H1 (cell line): ENCODE measurements at regions not wholly inside any gene's neighbourhood (a gene's known extent, or its start where the extent isn't known, plus 50 kb on each side); places are given as distances from the start of the nearest gene placed in this dataset.

ENCODE experiments used
- KDM1A ChIP-seq: fragments of 200-600, 300-600 bp; sonication (generic); IDR thresholded peaks from 2 replicates; pipeline ENCODE4 v1.7.1; 2016; ENCODE audit warnings: mild to moderate bottlenecking, low read length, borderline replicate concordance
- KDM4A ChIP-seq: IDR thresholded peaks from one replicate; pipeline ENCODE4 v1.7.1; 2012; ENCODE audit warnings: low read depth, mild to moderate bottlenecking, moderate library complexity, low read length, inconsistent platforms; ENCODE audit not compliant: severe bottlenecking
- MAFK ChIP-seq: IDR thresholded peaks from 2 replicates; pipeline ENCODE4 v1.6.1; 2012; ENCODE audit warnings: low read depth, mild to moderate bottlenecking, improper control_type of control experiment, low read length

- TF ChIP-seq KDM1A (no peak), MAFK (no peak), KDM4A (no peak)
Measured at GRCh38 chr5:36523450-36523849, 83.0 kb upstream of the SLC1A3 start (continued).
